ENCODE measurements at regions not wholly inside any gene's neighbourhood (a gene's known extent, or its start where the extent isn't known, plus 50 kb on each side); places are given as distances from the start of the nearest gene placed in this dataset.

- no peak for FAIRE-seq
These were observed 767.0 kb downstream of the TUSC7 start for GRCh38 chr3:117476572-117476971.

GRCh38 chr3:117477214-117477755 lies 767.7 kb downstream of the TUSC7 start:
- no peak for DNase-seq (ENCODE audit: extremely low spot score, insufficient read length, low read depth)
- FAIRE-seq = no peak

More at GRCh38 chr3:117476572-117476971, 767.0 kb downstream of the TUSC7 start:
- DNase-seq (ENCODE audit: extremely low spot score, insufficient read length, low read depth) = no peak

- no peak for DNase-seq (ENCODE audit: extremely low spot score, insufficient read length, low read depth)
- peak; percentile 50 for FAIRE-seq
These were observed 769.5 kb downstream of the TUSC7 start for GRCh38 chr3:117479095-117479494.

- FAIRE-seq (no peak), DNase-seq (ENCODE audit: extremely low spot score, insufficient read length, low read depth) (no peak)
These were observed 770.9 kb downstream of the TUSC7 start for GRCh38 chr3:117480525-117480924.

GRCh38 chr3:117480972-117481371 lies 771.4 kb downstream of the TUSC7 start:
- no peak for FAIRE-seq
- no peak for DNase-seq (ENCODE audit: extremely low spot score, insufficient read length, low read depth)

GRCh38 chr3:117483839-117484238 lies 774.3 kb downstream of the TUSC7 start:
- DNase-seq (ENCODE audit: extremely low spot score, insufficient read length, low read depth) = no peak
- FAIRE-seq = no peak

- FAIRE-seq = no peak
- no peak for DNase-seq (ENCODE audit: extremely low spot score, insufficient read length, low read depth)
These were observed 776.3 kb downstream of the TUSC7 start for GRCh38 chr3:117485841-117486240.

- FAIRE-seq = peak; percentile 67
- no peak for DNase-seq (ENCODE audit: extremely low spot score, insufficient read length, low read depth)
These were observed 777.4 kb downstream of the TUSC7 start for GRCh38 chr3:117486719-117487716.

GRCh38 chr3:117488983-117489382 lies 779.4 kb downstream of the TUSC7 start:
- DNase-seq (ENCODE audit: extremely low spot score, insufficient read length, low read depth) (no peak), FAIRE-seq (no peak)

GRCh38 chr3:117489663-117490079 lies 780.1 kb downstream of the TUSC7 start:
- FAIRE-seq = no peak
- DNase-seq (ENCODE audit: extremely low spot score, insufficient read length, low read depth) = no peak

GRCh38 chr3:117490716-117491115 lies 781.1 kb downstream of the TUSC7 start:
- DNase-seq (ENCODE audit: extremely low spot score, insufficient read length, low read depth) (no peak), FAIRE-seq (no peak)

GRCh38 chr3:117495620-117496019 lies 786.0 kb downstream of the TUSC7 start:
- DNase-seq (ENCODE audit: extremely low spot score, insufficient read length, low read depth) (no peak), FAIRE-seq (no peak)

GRCh38 chr3:117499189-117499870 lies 789.8 kb downstream of the TUSC7 start:
- FAIRE-seq = no peak
- DNase-seq (ENCODE audit: extremely low spot score, insufficient read length, low read depth) = no peak

GRCh38 chr3:117507958-117508357 lies 798.4 kb downstream of the TUSC7 start:
- no peak for FAIRE-seq

GRCh38 chr3:117509858-117510257 lies 800.3 kb downstream of the TUSC7 start:
- no peak for FAIRE-seq
- DNase-seq (ENCODE audit: extremely low spot score, insufficient read length, low read depth) = no peak

More at GRCh38 chr3:117507958-117508357, 798.4 kb downstream of the TUSC7 start:
- DNase-seq (ENCODE audit: extremely low spot score, insufficient read length, low read depth) = no peak

- no peak for FAIRE-seq
- no peak for DNase-seq (ENCODE audit: extremely low spot score, insufficient read length, low read depth)
These were observed 800.8 kb downstream of the TUSC7 start for GRCh38 chr3:117510396-117510795.

- no peak for DNase-seq (ENCODE audit: extremely low spot score, insufficient read length, low read depth)
- no peak for FAIRE-seq
These were observed 803.4 kb downstream of the TUSC7 start for GRCh38 chr3:117512975-117513374.

GRCh38 chr3:117515309-117515708 lies 805.7 kb downstream of the TUSC7 start:
- no peak for DNase-seq (ENCODE audit: extremely low spot score, insufficient read length, low read depth)
- no peak for FAIRE-seq

- no peak for DNase-seq (ENCODE audit: extremely low spot score, insufficient read length, low read depth)
- no peak for FAIRE-seq
These were observed 808.8 kb downstream of the TUSC7 start for GRCh38 chr3:117518364-117518763.

GRCh38 chr3:117519776-117520175 lies 810.2 kb downstream of the TUSC7 start:
- FAIRE-seq (no peak), DNase-seq (ENCODE audit: extremely low spot score, insufficient read length, low read depth) (no peak)

GRCh38 chr3:117520582-117520981 lies 811.0 kb downstream of the TUSC7 start:
- FAIRE-seq = no peak

More at GRCh38 chr3:117520582-117520981, 811.0 kb downstream of the TUSC7 start:
- DNase-seq (ENCODE audit: extremely low spot score, insufficient read length, low read depth) = no peak
